Spleen (tissue), 11 donors: ENCODE measurements at regions not wholly inside any gene's neighbourhood (a gene's known extent, or its start where the extent isn't known, plus 50 kb on each side); places are given as distances from the start of the nearest gene placed in this dataset.
A peak's percentile ranks its signal among the peaks of the same experiment; 100 is the strongest.

Experiments used
- DNase-seq: peaks from one replicate; pipeline ENCODE4 v3.0.0-alpha.2; 2020
- H3K27ac ChIP-seq, 8 donors: fragments of 200-600 bp; sonication (generic) in 7 of 8; 1 replicate in 4 of 8; 2 replicates in 4 of 8; pipeline versions ENCODE4 v1.5.0 to v1.8.0; 2016 to 2021; ENCODE audit warnings: inconsistent platforms in 4 of 8, mild to moderate bottlenecking in 4 of 8, moderate library complexity in 1 of 8
- H3K27me3 ChIP-seq, 7 donors: fragments of 200-600 bp; sonication (generic) in 6 of 7; replicated peaks in 1 of 7; 1 replicate in 4 of 7; 2 replicates in 3 of 7; pipeline versions ENCODE4 v1.5.0 to v1.8.0; 2016 to 2021; ENCODE audit warnings: inconsistent platforms in 3 of 7, mild to moderate bottlenecking in 1 of 7
- H3K36me3 ChIP-seq, 6 donors: fragments of 200-600 bp; sonication (generic) in 5 of 6; 1 replicate in 4 of 6; 2 replicates in 2 of 6; pipeline versions ENCODE4 v1.5.0 to v1.8.0; 2016 to 2021; ENCODE audit warnings: inconsistent platforms in 2 of 6
- H3K4me1 ChIP-seq, 6 donors: fragments of 200-600 bp; sonication (generic) in 5 of 6; 1 replicate in 3 of 6; 2 replicates in 3 of 6; pipeline versions ENCODE4 v1.5.0 to v1.8.0; 2016 to 2021; ENCODE audit warnings: inconsistent platforms in 3 of 6
- H3K4me3 ChIP-seq, 8 donors: fragments of 200-600 bp; sonication (generic) in 7 of 8; 1 replicate in 4 of 8; 2 replicates in 4 of 8; pipeline versions ENCODE4 v1.5.0 to v1.8.0; 2016 to 2021; ENCODE audit warnings: inconsistent platforms in 4 of 8, mild to moderate bottlenecking in 4 of 8, moderate library complexity in 2 of 8
- H3K9me3 ChIP-seq, 8 donors: fragments of 200-600 bp; sonication (generic) in 7 of 8; 1 replicate in 4 of 8; 2 replicates in 4 of 8; pipeline versions ENCODE4 v1.5.0 to v1.8.0; 2016 to 2021; ENCODE audit warnings: inconsistent platforms in 4 of 8
- CTCF ChIP-seq, 11 experiments: fragments of 200-600 bp in 7 of 11; fragments of 450-650 bp in 4 of 11; sonication (generic) in 4 of 11; IDR thresholded peaks in 8 of 11; conservative IDR thresholded peaks in 3 of 11; 1 replicate in 7 of 11; 2 replicates in 4 of 11; pipeline versions ENCODE4 v1.4.0 to v1.8.0; 2016 to 2021; ENCODE audit warnings: antibody characterized with exemption in 11 of 11, inconsistent platforms in 4 of 11, mild to moderate bottlenecking in 1 of 11
- POLR2A ChIP-seq, 3 donors: fragments of 450-650 bp; IDR thresholded peaks; one replicate each; pipeline ENCODE4 v1.5.1; 2017; ENCODE audit warnings: antibody characterized with exemption in 3 of 3, mild to moderate bottlenecking in 1 of 3
- POLR2AphosphoS5 ChIP-seq, 3 donors: sonication (generic); formaldehyde crosslinking; IDR thresholded peaks; one replicate each; pipeline ENCODE4 v1.5.1; 2017; ENCODE audit warnings: antibody characterized with exemption in 3 of 3
- WGBS, 5 donors: extraction: QIAGEN DNeasy Blood & Tissue Kit in 3 of 5; methylation state at CpG; one replicate each; pipeline versions ENCODE4 v1.1.5 to v1.1.7; 2013 to 2018; 5-methylcytosine and 5-hydroxymethylcytosine counted together
- intact Hi-C: fragments of 100-400 bp; cut with DNase I; formaldehyde crosslinking; loops from one replicate; pipeline ENCODE4 v1.15.0; 2023; ENCODE audit warnings: low total_unique reads
- donor health status: healthy with polysubstance abuse.
- donor health status: DM: no; HTN: no; CAD: no; lungs with moderate emphysema.
- donor health status: DM: no; HTN: no; CAD: no.
- donor health status: Bipolar disorder and iron deficiency.
- donor health status: healthy.
- donor health status: DM: no; HTN: no; CAD: no.
- donor health status: DM: yes; HTN: yes; CAD: no.

DNA sequence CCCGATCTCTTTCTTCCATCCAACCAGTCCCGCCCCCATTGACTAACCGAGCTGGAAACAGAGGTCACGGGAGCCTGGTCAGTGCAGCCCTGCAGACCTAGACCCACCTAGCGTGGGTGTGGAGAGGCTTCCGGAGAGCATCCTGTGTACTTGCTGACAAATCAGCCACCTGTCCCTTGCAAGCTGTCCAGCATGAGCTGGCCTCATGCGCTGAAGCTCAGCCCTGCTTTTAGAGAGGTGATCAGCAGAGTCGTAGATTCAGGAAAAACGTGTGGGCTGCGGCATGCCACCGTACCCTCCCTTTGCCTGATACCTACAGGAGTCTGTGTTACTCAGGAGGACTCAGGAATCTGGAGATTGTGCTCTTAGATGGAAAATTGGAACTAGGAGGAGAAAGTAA is 80.3 kb upstream of the UQCRFS1 start:
- intact Hi-C loops: no loop called here
- peaks cover 0 to 26% (median 0%) of the 10 kb centered on the region in 7 donors for H3K27me3 ChIP-seq
- 59 to 79% (median 66%) methylated on average over 8 to 11 of the region's 11 CpGs for WGBS, 5 donors
- H3K27ac ChIP-seq: no peak overlapping the region
- DNase-seq: no peak
- H3K4me1 ChIP-seq: no peaks in the 10 kb centered on the region
- H3K4me3 ChIP-seq: no peak overlapping the region
- no peaks in the 10 kb centered on the region for H3K9me3 ChIP-seq
- TF ChIP-seq CTCF (IDR thresholded peaks at IDR 0.05 in 8 of 11, conservative IDR thresholded peaks at IDR 0.05 in 3 of 11) (no peak), POLR2AphosphoS5 (IDR thresholded peaks at IDR 0.05) (no peak), POLR2A (IDR thresholded peaks at IDR 0.05) (no peak)
- H3K36me3 ChIP-seq: no peaks in the 10 kb centered on the region

DNA sequence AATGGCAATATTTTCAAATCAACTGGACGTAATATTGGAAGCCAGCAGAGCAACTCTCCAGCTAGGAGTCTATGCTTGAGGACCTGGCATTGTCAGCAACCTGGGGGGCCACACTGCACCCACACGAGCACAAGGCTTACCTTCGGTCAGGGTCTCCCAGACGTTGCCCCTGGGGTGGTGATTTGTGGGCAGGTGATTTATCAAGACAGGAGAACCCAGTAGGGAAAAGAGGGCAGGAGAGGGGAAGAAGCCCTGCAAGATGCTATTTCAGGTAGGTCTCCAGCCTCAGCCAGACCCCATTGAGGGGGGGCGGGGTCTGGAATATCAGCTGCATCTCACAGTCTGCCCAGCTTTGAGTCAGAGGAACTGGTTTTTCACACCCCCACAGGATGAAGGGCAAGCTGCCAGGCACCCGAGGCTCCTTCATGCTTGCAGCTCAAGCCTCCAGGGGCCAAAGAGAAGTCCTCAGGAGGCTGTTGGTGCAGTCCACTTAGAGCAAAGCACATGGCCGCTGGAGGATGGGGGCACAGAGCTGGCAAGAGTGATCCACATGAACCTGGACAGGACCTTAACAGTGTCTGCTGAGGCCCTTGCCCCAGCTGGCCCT is 80.9 kb upstream of the UQCRFS1 start:
- Histone ChIP-seq H3K4me1 (no peaks in the 10 kb centered on the region), H3K27me3 (peaks cover 0 to 24% (median 0%) of the 10 kb centered on the region in 7 donors), H3K27ac (no peak overlapping the region), H3K9me3 (no peaks in the 10 kb centered on the region), H3K36me3 (no peaks in the 10 kb centered on the region), H3K4me3 (no peak overlapping the region)
- no peak for DNase-seq
- TF ChIP-seq POLR2AphosphoS5 (IDR thresholded peaks at IDR 0.05): no peak
- TF ChIP-seq POLR2A (IDR thresholded peaks at IDR 0.05): no peak
- no peak for TF ChIP-seq CTCF (IDR thresholded peaks at IDR 0.05 in 8 of 11, conservative IDR thresholded peaks at IDR 0.05 in 3 of 11)
- WGBS, 5 donors: 62 to 79% (median 67%) methylated on average over 6 to 7 of the region's 7 CpGs
- intact Hi-C loops: no loop called here

DNA sequence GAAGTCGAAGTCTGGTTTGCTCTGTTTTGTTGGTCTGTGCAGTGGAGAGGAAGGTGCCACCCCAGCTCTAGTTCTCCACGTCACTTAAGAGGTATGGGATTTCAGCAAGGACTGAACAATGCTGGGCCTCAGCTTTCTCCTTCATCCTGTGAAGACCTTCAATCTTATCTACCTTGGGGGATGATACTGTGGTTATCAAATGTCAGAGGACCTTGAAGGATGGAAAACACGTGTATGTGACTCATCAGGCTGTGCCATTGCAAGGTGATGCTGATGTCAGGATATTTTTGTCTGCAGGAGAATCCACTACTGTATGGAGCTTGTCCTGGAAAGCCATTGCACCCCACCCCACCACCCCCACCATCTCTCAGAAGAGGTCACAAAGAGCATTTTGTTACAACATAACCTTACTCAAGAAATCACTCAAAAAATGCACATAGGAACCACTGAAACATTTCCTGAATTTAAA is 81.4 kb upstream of the UQCRFS1 start:
- Histone ChIP-seq H3K4me1 (no peaks in the 10 kb centered on the region), H3K27me3 (peaks cover 0 to 22% (median 0%) of the 10 kb centered on the region in 7 donors), H3K27ac (no peak overlapping the region), H3K9me3 (no peaks in the 10 kb centered on the region), H3K36me3 (no peaks in the 10 kb centered on the region), H3K4me3 (no peak overlapping the region)
- intact Hi-C loops: no loop called here
- TF ChIP-seq POLR2A (IDR thresholded peaks at IDR 0.05) (no peak), CTCF (IDR thresholded peaks at IDR 0.05 in 8 of 11, conservative IDR thresholded peaks at IDR 0.05 in 3 of 11) (no peak), POLR2AphosphoS5 (IDR thresholded peaks at IDR 0.05) (no peak)
- WGBS, 5 donors: 49 to 73% (median 54%) methylated on average over 2 to 3 of the region's 3 CpGs
- no peak for DNase-seq

GRCh38 chr19:29295285-29295684 is 82.3 kb upstream of the UQCRFS1 start:
- Histone ChIP-seq H3K36me3 (no peaks in the 10 kb centered on the region), H3K4me3 (no peak overlapping the region), H3K27ac (peak overlapping the region in 1 of 8 donors; percentile 8), H3K4me1 (no peaks in the 10 kb centered on the region), H3K27me3 (peaks cover 0 to 26% (median 0%) of the 10 kb centered on the region in 7 donors), H3K9me3 (no peaks in the 10 kb centered on the region)
- TF ChIP-seq POLR2A (IDR thresholded peaks at IDR 0.05) (no peak), POLR2AphosphoS5 (IDR thresholded peaks at IDR 0.05) (no peak), CTCF (IDR thresholded peaks at IDR 0.05 in 8 of 11, conservative IDR thresholded peaks at IDR 0.05 in 3 of 11) (no peak)
- 60 to 95% (median 71%) methylated on average over 2 of the region's 2 CpGs for WGBS, 5 donors
- DNase-seq: no peak
- intact Hi-C loops: no loop called here
